ENCODE measurements at regions not wholly inside any gene's neighbourhood (a gene's known extent, or its start where the extent isn't known, plus 50 kb on each side); places are given as distances from the start of the nearest gene placed in this dataset.

DNA sequence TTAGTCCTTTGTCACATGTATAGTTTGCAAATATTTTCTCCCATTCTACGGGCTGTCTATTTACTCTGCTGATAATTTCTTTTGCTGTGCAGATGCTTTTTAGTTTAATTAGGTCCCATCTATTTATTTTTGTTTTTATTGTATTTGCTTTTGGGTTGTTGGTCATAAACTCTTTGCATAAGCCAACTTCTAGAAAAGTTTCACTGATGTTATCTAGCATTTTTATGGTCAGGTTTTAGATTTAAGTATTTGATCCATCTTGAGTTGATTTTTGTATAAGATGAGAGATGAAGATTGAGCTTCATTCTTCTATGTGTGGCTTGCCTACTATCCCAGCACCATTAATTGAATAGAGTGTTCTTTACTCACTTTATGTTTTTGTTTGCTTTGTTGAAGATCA, 1008.4 kb upstream of the ATXN7L3B start:
- no peak for DNase-seq
- H3K9me3 ChIP-seq, result peaks cover 5% of the 10 kb centered on the region
- TF ChIP-seq, protein P1, sequence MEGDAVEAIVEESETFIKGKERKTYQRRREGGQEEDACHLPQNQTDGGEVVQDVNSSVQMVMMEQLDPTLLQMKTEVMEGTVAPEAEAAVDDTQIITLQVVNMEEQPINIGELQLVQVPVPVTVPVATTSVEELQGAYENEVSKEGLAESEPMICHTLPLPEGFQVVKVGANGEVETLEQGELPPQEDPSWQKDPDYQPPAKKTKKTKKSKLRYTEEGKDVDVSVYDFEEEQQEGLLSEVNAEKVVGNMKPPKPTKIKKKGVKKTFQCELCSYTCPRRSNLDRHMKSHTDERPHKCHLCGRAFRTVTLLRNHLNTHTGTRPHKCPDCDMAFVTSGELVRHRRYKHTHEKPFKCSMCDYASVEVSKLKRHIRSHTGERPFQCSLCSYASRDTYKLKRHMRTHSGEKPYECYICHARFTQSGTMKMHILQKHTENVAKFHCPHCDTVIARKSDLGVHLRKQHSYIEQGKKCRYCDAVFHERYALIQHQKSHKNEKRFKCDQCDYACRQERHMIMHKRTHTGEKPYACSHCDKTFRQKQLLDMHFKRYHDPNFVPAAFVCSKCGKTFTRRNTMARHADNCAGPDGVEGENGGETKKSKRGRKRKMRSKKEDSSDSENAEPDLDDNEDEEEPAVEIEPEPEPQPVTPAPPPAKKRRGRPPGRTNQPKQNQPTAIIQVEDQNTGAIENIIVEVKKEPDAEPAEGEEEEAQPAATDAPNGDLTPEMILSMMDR (IDR thresholded peaks at IDR 0.05), result no peak
- intact Hi-C loops (cut with DNase I), result no loop called here
- no peak for ATAC-seq
- no peak overlapping the region for H3K4me3 ChIP-seq
- 84 to 89% (median 84%) methylated on average over 1 of the region's 1 CpG for WGBS, 3 donors
- no peak overlapping the region for H3K27ac ChIP-seq
- no peaks in the 10 kb centered on the region for H3K4me1 ChIP-seq
- H3K36me3 ChIP-seq (ENCODE audit: insufficient read depth in 1 of 2, low read depth in 1 of 2), result no peaks in the 10 kb centered on the region
- no peaks in the 10 kb centered on the region for H3K27me3 ChIP-seq (ENCODE audit: insufficient read depth in 3 of 3, low read length in 2 of 3)

- H3K27me3 ChIP-seq (ENCODE audit: insufficient read depth in 3 of 3, low read length in 2 of 3), result no peaks in the 10 kb centered on the region
- no peaks in the 10 kb centered on the region for H3K36me3 ChIP-seq (ENCODE audit: insufficient read depth in 1 of 2, low read depth in 1 of 2)
- H3K27ac ChIP-seq, result no peak overlapping the region
- H3K4me1 ChIP-seq, result no peaks in the 10 kb centered on the region
- no peak overlapping the region for H3K4me3 ChIP-seq
- DNase-seq (no peak), ATAC-seq (no peak)
- intact Hi-C loops (cut with DNase I), result no loop called here
- no peaks in the 10 kb centered on the region for H3K9me3 ChIP-seq
- TF ChIP-seq, protein P1 (IDR thresholded peaks at IDR 0.05), result no peak
Observed at GRCh38 chr12:73529954-73530353, 1007.7 kb upstream of the ATXN7L3B start.

DNA sequence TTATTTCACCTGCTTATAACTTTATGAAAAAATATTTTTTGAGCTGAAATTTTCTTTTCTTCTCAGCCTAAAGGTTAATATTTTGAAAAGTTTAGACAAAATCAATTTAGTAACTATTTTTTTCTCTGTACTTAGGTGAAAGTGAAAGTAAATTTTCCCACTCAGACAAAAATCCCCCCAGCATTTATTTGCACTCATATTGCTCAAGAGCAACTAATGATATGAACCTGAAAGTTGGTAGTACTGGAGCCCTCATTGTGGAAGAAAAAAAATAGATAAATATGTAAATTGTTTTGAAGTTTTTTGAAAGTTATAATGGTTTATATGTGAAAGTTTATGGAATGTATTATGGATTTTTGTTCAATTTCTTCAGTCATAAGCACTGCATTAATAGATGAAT, 1005.9 kb upstream of the ATXN7L3B start:
- Histone ChIP-seq H3K36me3 (ENCODE audit: insufficient read depth in 1 of 2, low read depth in 1 of 2) (no peaks in the 10 kb centered on the region), H3K4me3 (no peak overlapping the region), H3K27ac (no peak overlapping the region), H3K4me1 (no peaks in the 10 kb centered on the region), H3K27me3 (ENCODE audit: insufficient read depth in 3 of 3, low read length in 2 of 3) (no peaks in the 10 kb centered on the region), H3K9me3 (no peaks in the 10 kb centered on the region)
- DNase-seq (no peak), ATAC-seq (no peak)
- intact Hi-C loops (cut with DNase I), result no loop called here
- TF ChIP-seq, protein P1 (IDR thresholded peaks at IDR 0.05), result no peak

DNA sequence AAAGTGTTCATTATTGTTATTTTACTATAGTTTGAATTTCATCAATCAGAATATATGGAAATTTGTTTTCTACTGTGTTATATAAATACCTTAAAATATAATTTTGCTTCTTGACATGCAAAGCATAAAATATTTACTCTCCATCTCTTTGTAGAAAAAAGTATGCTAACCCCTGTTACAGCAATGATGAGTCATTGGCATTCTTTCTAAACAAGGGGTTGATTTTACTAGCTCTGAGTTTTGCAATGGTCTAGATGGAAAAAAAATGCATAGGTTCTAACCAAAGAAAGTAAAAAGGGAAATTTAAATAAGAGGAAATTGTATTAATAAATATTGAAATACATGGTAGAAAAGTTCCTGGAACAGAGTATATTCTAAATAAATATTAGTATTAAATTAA, 990.2 kb upstream of the ATXN7L3B start:
- no peak overlapping the region for H3K4me3 ChIP-seq
- no peak overlapping the region for H3K27ac ChIP-seq
- H3K9me3 ChIP-seq, result no peaks in the 10 kb centered on the region
- DNase-seq (no peak), ATAC-seq (no peak)
- intact Hi-C loops (cut with DNase I), result no loop called here
- H3K36me3 ChIP-seq (ENCODE audit: insufficient read depth in 1 of 2, low read depth in 1 of 2), result no peaks in the 10 kb centered on the region
- no peaks in the 10 kb centered on the region for H3K4me1 ChIP-seq
- H3K27me3 ChIP-seq (ENCODE audit: insufficient read depth in 3 of 3, low read length in 2 of 3), result no peaks in the 10 kb centered on the region
- TF ChIP-seq, protein P1 (IDR thresholded peaks at IDR 0.05), result no peak

DNA sequence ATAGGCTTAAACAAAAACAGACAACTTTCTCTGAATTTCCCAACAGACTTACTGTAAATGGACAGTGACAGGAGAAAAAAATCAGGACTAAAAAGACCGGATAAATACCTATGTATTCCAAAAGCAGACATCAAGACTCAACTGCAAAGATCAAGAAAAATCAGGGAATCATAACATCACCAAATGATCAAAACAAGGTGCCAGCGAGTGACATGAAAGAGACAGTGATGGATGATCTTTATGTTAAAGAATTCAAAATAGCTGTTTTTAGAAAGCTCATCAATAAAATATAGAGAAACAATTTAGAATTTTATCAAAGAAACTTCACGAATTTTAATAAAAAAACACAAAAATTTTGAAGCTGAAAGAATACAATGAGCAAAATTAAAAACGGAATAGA, 952.5 kb upstream of the ATXN7L3B start:
- WGBS, 3 donors, result 81 to 85% (median 83%) methylated on average over 4 of the region's 4 CpGs
- no peak for ATAC-seq

More for the DNA sequence above, 952.5 kb upstream of the ATXN7L3B start:
- H3K36me3 ChIP-seq (ENCODE audit: insufficient read depth in 1 of 2, low read depth in 1 of 2), result no peaks in the 10 kb centered on the region
- no peak overlapping the region for H3K27ac ChIP-seq
- TF ChIP-seq, protein P1 (IDR thresholded peaks at IDR 0.05), result no peak
- no peaks in the 10 kb centered on the region for H3K27me3 ChIP-seq (ENCODE audit: insufficient read depth in 3 of 3, low read length in 2 of 3)
- no peak for DNase-seq
- no peaks in the 10 kb centered on the region for H3K4me1 ChIP-seq
- intact Hi-C loops (cut with DNase I), result no loop called here
- no peak overlapping the region for H3K4me3 ChIP-seq
- no peaks in the 10 kb centered on the region for H3K9me3 ChIP-seq

Measured in psoas muscle (tissue), 7 donors.